T follicular helper cell (primary cell): ENCODE measurements at regions not wholly inside any gene's neighbourhood (a gene's known extent, or its start where the extent isn't known, plus 50 kb on each side); places are given as distances from the start of the nearest gene placed in this dataset.
A peak's percentile ranks its signal among the peaks of the same experiment; 100 is the strongest.

ENCODE experiments used
- DNase-seq: peaks from one replicate; pipeline ENCODE4 v3.0.0-alpha.2; 2020; ENCODE audit warnings: low read depth

- DNase-seq, result no peak
Measured at GRCh38 chr11:76298255-76298654, 82.7 kb downstream of the THAP12 start.

- no peak for DNase-seq
Measured at GRCh38 chr11:76296731-76297542, 84.0 kb downstream of the THAP12 start.

DNA sequence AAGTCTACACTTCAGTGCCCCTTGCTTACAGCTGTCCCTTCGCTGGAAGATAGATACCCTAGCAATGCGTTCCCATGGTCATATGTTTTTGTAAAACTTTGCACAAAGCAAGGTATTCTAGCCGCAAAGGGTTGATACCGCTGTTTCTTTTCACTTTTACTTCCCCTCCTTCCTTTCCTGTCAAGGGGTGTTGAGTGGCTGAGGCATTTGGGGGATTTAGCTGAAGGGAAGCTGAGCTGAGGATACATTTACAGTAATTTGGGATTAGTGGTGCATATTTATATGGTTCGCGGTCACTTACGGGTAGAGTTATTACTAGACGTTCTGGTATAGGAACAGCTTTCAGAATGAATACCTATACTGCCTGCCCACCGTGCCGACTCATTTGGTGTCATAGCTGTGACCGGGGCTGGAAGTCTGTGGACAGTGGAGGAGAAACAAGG is 86.9 kb upstream of the WNT11 start:
- DNase-seq, result no peak

GRCh38 chr11:76292583-76293188 is 86.4 kb upstream of the WNT11 start:
- DNase-seq, result no peak

GRCh38 chr11:76291576-76292526 is 85.5 kb upstream of the WNT11 start:
- DNase-seq, result no peak

GRCh38 chr11:76288166-76288980 is 82.1 kb upstream of the WNT11 start:
- DNase-seq, result peak; percentile 4

DNA sequence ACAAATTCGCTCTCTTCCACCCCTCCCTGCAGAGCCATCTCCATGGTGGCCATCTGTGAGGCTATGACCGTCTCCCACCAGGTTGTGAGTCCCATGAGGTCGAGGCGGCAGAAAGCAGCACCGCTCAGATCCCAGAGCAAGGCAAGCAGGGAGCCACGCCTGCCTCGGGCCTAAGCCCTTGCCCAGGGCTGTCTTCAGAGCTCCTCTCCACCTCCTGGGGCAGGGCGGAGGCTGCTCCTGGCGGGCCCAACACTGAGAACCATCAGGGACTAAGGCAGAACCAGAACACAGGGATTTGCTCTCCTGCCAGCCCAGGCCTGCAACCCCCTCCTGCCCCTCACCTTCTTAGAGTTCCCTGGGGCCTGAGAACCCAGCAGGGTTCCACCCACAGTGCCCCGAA is 80.9 kb upstream of the WNT11 start:
- DNase-seq, result no peak

DNA sequence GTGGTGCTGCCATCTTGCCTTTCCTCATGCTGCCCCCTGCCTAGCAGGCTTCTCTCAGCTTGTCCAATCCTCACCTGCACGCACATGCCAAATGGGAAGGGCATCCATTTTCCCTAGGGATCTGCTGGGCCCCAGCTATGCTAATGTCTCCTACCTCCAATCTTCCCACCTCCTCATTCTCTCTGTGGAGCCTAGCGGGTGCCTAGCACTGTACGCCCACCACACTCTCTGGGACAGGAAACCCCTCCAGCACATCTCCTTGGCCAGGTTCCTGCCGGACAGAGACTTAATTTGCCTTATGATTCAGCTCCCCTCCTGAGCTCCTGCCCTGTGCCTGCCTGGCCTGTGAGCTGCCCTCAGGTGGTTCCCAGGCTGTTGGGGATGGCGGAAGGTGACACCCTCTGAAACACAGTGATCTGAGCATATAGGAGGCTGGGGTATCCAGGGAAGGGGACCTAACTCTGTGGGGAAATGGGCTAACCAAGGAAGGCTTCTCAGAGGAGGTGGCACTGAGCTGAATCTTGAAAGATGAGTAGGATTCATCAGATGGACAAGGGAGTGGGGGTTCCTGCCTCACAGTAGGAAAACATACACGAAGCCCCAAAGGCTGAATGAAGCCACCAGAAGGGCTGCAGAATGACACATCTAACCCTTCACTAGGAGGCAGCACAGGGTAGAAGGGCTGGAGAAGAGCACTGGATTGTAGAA is 79.2 kb upstream of the WNT11 start:
- no peak for DNase-seq

DNA sequence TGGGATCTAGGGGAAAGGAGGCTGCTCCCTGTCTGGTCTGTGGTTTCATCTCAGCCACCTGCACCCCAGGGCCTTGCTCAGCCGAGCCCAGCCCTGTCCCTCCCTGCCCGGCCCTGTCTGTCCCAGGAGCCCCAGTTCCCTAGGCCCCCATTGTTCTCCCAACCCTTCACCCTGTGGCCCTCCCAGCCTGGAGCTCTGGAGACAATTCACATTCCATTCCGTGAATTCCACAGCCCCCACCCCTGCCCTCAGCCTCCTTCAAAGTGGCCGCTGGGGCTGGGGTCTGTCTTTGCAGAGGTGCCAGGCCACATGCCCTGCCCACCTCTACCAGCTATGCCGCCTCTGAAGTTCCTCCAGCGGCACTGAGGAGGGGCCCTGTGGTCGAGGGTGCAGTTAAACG is 77.9 kb upstream of the WNT11 start:
- no peak for DNase-seq

- no peak for DNase-seq
Measured at GRCh38 chr11:76282811-76283595, 76.7 kb upstream of the WNT11 start.

- DNase-seq, result no peak
Measured at GRCh38 chr11:76282172-76282571, 75.9 kb upstream of the WNT11 start.

GRCh38 chr11:76281558-76281906 is 75.2 kb upstream of the WNT11 start:
- DNase-seq, result no peak

DNA sequence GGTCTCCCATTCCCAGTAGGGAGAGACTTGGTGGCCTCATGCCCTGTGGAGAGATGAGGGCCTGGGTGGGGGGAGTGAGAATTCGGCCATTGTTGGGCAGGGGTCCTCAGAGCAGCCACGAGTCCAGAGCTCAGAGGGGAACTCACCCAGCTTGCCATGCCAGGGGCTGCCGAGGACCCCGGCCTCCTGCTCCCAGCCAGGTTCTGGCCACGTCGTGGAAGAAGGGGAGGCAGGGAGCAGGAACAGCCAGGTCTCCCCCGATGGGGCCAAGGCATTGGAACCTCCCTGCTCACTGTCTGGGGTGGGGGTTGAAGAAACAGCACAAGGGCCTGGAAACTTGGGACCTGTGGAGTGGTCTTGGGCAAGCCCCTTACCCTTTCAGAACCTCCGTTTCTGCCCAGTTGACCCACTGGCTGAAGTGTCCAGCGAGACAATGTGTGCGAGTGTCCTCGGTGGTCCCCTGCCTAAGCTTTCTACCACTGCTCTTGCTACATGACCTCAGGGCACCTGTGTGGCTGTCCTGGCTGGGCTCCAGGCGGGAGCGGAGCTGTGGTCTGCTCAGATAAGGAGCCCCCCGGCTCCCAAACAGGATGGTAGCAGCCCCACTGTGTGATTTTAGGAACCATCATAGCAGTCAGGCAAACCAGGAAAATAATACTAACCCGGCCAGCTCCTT is 74.7 kb upstream of the WNT11 start:
- DNase-seq, result no peak

- no peak for DNase-seq
Measured at GRCh38 chr11:76280151-76280881, 74.0 kb upstream of the WNT11 start.

- no peak for DNase-seq
Measured at GRCh38 chr11:76279646-76280045, 73.3 kb upstream of the WNT11 start.

DNA sequence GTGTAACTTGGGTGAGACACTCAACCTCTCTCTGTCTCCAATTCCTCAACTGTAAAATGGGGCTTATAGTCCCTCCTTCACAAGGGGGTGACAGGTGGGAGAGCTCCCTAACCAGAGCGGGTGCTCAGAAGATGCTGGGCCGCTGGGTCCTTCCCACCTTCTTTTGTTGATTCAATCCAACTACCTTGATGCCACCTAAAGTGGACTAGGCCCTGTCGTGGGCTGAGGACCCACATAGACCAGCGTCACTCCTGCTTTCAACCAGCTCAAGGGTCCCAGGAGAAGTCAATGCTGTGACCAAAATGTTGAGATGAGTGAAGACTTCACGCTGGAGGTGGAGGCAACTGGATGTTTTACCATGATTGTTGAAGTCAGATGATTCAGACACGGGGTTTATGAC is 72.7 kb upstream of the WNT11 start:
- no peak for DNase-seq

DNA sequence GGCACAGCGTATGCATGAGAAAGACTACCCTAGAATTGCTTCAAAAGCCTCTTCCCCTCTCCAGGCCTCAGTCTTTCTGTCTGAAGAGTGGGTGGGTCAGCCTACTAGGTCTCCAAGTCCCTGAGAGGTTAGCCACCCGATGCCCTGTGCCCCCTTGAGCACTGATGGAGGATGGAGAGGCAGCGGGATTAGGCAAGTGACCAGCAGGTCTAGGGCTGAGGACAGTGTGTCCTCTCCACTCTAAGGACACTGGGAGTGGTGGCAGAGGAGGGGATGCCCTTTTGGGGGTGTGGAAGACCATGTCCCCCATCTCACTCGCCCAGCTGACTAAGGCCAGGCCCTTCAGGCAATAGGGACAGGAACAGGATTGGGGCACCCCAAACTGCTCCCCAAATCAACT is 72.2 kb upstream of the WNT11 start:
- no peak for DNase-seq

- no peak for DNase-seq
Measured at GRCh38 chr11:76277298-76278175, 71.2 kb upstream of the WNT11 start.
